Right ventricle myocardium superior (tissue), 1 donor: ENCODE measurements at regions not wholly inside any gene's neighbourhood (a gene's known extent, or its start where the extent isn't known, plus 50 kb on each side); places are given as distances from the start of the nearest gene placed in this dataset.

Experiments used
- ATAC-seq: fragments of 200-7000 bp; cut with Tn5 transposase; one replicate; pipeline ENCODE4 v1.9.1; 2020; ENCODE audit warnings: mild to moderate bottlenecking; ENCODE audit not compliant: poor library complexity
- DNase-seq: peaks from one replicate; pipeline ENCODE4 v3.0.0-alpha.2; 2020
- intact Hi-C: fragments of 100-400 bp; cut with DNase I; formaldehyde crosslinking; loops from one replicate; pipeline ENCODE4 v1.11.2; 2022
- donor health status: DM: no; HTN: yes; CAD: no; lungs with severe emphysema.

- no peak for ATAC-seq
- DNase-seq = no peak
- intact Hi-C loops = no loop called here
These were observed 116.6 kb upstream of the RTL1 start for GRCh38 chr14:101019990-101020710.

DNA sequence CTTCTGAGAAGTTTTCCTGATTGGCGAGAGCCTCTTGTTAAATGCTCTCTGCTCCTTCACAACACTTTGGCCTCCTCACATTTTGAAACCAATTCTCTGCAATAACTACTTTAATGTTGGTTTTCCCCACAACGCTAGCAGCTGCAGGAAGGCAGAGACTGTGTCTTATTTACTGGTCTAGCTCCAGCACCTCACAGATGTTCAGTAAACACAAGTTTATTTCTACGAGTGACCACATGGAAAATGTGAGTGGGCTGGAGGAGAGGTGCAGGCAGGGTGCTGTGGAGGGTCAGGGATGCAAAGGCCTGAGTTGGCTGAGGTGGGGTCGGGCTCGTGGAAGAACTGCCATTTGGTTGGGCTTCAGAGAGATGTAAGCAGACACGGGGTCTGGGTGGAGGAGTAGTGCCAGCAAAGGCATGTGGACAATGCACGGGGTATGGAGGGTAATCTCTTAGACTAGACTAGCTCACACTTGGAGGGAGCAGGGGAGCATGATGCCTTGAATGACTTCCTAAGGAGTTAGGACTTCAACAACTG is 117.4 kb upstream of the RTL1 start:
- ATAC-seq = no peak
- intact Hi-C loops = no loop called here
- DNase-seq = no peak

- intact Hi-C loops = no loop called here
- no peak for DNase-seq
These were observed 118.6 kb upstream of the RTL1 start for GRCh38 chr14:101022121-101022520.

GRCh38 chr14:101022916-101023435 is 119.5 kb upstream of the RTL1 start:
- DNase-seq (no peak), ATAC-seq (no peak)

More at GRCh38 chr14:101022121-101022520, 118.6 kb upstream of the RTL1 start:
- ATAC-seq = no peak

DNA sequence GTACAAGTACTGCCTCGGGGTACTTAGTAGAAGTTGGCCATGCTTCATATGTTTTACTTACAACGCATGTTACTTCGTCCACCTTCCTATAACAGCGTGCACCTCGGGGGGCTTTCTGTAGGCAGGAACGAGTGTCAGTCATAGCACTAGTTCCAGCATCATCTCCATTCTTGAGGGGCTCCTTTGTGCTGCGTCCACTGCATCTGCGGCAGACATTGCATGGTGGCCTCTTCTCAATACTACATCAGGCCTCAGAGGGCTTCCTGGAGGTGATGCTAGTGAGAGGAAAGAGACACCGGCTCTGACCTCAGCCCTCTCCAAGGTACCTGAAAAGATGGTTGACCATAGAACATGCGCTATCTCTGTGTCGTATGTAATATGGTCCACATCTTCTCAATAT is 121.2 kb upstream of the RTL1 start:
- DNase-seq (no peak), ATAC-seq (no peak)
- intact Hi-C loops = no loop called here

More at GRCh38 chr14:101022916-101023435, 119.5 kb upstream of the RTL1 start:
- intact Hi-C loops = no loop called here

DNA sequence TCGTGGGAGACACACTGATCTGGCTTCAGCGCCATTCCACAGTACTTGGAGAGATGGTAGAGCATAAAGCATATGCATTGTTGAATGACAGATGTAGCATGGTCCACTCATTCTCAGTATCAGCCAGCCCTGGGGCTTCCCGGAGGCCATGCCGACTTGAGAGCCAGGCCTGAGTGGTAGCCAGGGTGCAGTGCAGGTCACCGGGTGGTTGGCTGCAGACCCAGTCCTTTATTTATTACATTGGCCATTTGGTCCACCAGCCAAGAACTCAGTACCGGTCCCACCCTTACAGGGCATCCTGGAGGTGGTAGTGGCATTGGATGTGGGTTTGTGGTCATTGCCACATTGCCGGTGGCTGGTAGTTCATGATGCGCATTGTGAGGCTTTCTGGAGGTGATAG is 121.6 kb upstream of the RTL1 start:
- intact Hi-C loops = no loop called here
- ATAC-seq (no peak), DNase-seq (no peak)

- DNase-seq = no peak
- intact Hi-C loops = no loop called here
- ATAC-seq = no peak
These were observed 122.2 kb upstream of the RTL1 start for GRCh38 chr14:101025696-101026095.

GRCh38 chr14:101026341-101026740 is 122.8 kb upstream of the RTL1 start:
- intact Hi-C loops = no loop called here
- no peak for ATAC-seq
- no peak for DNase-seq

GRCh38 chr14:101027291-101027690 is 123.8 kb upstream of the RTL1 start:
- no peak for DNase-seq
- intact Hi-C loops = no loop called here
- ATAC-seq = no peak

GRCh38 chr14:101027966-101028365 is 124.4 kb upstream of the RTL1 start:
- no peak for DNase-seq
- intact Hi-C loops = no loop called here
- no peak for ATAC-seq

GRCh38 chr14:101028971-101029667 is 125.6 kb upstream of the RTL1 start:
- DNase-seq = no peak
- ATAC-seq = no peak

DNA sequence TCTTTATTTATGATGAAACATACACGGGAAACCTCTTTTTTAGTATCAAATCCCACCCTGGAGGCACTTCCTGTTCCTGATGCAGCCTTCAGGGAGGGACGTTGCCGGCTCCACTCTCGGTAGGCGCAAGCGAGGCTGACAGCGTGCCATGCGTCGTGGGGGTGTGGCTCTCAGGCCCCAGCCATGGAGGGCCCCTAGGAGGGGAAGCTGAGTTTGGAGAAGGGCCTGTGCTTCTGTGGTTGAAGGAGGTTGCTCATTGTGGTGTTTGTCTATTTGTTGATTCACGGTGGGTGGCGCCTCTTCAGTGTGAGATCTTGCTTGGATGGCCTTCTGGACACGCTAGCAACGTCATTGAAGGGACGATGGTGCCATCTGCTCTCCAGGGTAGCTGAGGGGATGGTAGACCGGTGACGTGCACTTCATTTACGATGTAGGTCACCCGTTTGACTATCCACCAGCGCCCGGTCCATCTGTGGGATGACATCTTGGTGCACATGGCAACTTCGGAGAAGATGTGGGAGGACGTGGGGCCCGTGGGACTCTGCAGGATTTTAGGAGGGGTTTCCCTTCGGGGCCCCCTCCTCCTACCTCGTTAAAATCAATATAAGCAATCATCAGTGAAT is 126.3 kb upstream of the RTL1 start:
- ATAC-seq (no peak), DNase-seq (no peak)
- intact Hi-C loops = no loop called here

More at GRCh38 chr14:101028971-101029667, 125.6 kb upstream of the RTL1 start:
- intact Hi-C loops = no loop called here

DNA sequence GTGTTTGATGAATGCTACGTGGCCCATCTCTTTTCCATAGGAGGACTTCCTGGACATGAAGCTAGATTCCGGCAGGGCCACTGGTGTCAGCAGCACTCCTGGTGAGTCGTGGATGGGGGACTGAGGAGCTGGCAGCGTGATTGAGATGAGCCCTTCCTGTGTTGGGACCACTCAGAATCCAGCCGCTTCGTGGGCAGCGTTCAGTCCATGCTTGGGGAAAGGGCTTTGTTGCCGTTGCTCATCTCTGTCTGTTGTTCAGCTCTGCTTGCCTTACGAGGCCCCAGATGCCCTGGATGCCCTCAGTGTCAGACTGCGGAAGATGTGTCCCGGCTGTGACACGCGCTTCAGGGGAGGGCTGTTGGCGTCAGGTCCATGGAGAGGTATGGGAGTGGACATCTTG is 127.1 kb upstream of the RTL1 start:
- ATAC-seq (no peak), DNase-seq (no peak)
- intact Hi-C loops = no loop called here

- intact Hi-C loops = no loop called here
- DNase-seq (no peak), ATAC-seq (no peak)
These were observed 127.7 kb upstream of the RTL1 start for GRCh38 chr14:101031186-101031585.

DNA sequence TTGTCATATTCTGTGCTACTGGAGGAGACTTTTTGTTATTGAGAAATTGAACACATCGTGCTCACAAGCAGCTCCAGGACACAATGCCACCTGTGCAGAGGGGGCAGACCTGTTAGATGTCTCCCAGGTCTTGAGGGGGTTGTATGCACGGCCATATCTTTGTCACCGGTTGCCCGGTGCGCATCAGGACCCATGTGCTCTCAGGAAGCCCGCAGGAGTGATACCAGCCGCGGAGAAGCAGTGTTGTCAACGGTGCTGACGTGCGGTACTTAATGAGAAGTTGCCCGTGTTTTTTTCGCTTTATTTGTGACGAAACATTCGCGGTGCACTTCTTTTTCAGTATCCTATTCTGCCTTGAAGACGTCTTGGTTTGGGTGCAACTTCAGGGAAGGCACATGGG is 128.2 kb upstream of the RTL1 start:
- DNase-seq (no peak), ATAC-seq (no peak)
- intact Hi-C loops = no loop called here

GRCh38 chr14:101032433-101032832 is 128.9 kb upstream of the RTL1 start:
- no peak for ATAC-seq
- no peak for DNase-seq
- intact Hi-C loops = no loop called here

DNA sequence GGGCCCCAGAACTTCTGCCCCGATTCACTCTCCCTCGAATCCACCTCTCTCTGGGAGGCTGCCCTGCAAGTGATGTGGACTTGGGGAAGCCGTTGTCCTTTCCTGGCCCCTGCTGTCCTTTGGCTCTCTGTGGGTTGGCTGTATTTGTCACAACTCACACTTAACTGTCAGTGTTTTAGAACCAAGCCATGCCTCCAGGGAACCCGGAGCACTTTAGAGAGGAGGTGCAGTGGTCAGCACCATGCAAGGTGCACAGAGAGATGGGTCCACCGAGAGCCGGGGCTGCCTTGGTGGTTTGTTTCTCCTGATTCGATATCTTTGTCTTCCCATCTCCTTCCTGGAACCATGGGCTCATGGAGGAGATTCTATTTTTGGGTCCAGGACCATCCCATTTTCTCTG is 129.5 kb upstream of the RTL1 start:
- intact Hi-C loops = no loop called here
- DNase-seq = no peak
- ATAC-seq = no peak

GRCh38 chr14:101033446-101034165 is 130.1 kb upstream of the RTL1 start:
- DNase-seq (no peak), ATAC-seq (no peak)
- intact Hi-C loops = no loop called here

- intact Hi-C loops = no loop called here
- DNase-seq (no peak), ATAC-seq (no peak)
These were observed 131.5 kb upstream of the RTL1 start for GRCh38 chr14:101034986-101035385.
